ENCODE measurements at regions not wholly inside any gene's neighbourhood (a gene's known extent, or its start where the extent isn't known, plus 50 kb on each side); places are given as distances from the start of the nearest gene placed in this dataset.

GRCh38 chr22:48434868-48435250 is 1392.8 kb downstream of the BRD1 start:
- no peak for DNase-seq

DNA sequence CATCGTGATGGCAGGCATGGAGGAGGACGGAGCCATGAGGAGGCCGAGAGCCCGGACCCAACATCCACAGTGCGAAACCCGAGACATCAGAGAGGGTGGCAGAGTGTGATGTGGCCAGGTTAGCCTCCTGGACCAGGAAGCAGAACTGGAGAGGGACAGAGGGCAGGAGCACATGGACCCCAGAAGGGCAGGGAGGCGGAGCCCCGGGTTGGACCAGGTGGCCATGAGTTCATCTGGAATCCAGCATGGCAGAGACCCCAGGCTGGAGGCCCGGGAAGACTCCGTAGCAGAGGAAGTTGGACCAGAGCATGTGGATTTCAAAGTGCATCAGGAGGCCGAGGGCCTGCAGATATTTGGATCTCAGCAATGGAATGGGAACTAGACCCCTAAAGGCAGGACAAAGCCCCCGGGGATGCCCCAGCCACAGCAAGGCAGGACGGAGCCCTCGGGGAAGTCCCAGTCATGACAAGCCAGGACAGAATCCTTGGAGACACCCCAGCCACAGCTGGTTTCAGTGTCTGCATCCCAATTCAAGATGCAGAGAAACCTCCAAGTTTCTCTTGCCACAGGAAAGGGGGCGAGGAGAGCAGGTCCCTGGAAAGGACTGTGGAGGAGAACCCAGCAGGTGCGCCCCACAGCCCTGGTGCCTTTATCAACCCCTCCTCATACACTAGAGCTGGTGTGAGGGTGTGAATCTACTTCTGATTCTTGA is 1393.4 kb downstream of the BRD1 start:
- DNase-seq, result no peak

- DNase-seq, result no peak
These were observed 1394.0 kb downstream of the BRD1 start for GRCh38 chr22:48433647-48434046.

- no peak for DNase-seq
These were observed 1394.7 kb downstream of the BRD1 start for GRCh38 chr22:48432781-48433518.

- no peak for DNase-seq
These were observed 1395.9 kb downstream of the BRD1 start for GRCh38 chr22:48431536-48432315.

- DNase-seq, result no peak
These were observed 1396.7 kb downstream of the BRD1 start for GRCh38 chr22:48431014-48431413.

DNA sequence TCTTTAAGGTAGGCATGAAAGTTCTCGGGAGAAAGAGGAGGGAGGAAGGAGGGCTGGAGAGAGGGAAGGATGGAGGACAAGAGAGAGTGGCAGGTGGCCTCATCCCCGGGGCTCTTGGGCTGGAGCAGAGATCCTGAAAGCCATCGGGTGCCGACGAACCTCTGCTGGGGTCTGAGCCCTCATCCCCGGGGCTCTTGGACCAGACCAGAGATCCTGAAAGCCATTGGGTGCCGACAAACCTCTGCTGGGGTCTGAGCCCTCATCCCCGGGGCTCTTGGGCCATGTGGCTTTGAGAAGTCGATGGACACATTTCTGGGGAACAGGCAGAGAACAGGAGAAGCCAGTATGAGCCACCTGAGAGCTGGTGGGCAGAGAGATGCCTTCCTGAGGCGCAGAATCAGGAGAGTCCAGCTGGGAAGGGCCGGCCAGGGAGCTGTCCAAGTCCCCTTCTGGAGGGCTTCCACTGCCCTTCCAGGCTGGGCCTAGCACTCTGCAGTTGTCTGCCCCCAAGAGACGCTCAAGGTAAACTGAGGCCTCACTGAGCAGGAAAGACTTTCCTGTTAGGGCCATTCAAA is 1398.1 kb downstream of the BRD1 start:
- DNase-seq, result no peak

DNA sequence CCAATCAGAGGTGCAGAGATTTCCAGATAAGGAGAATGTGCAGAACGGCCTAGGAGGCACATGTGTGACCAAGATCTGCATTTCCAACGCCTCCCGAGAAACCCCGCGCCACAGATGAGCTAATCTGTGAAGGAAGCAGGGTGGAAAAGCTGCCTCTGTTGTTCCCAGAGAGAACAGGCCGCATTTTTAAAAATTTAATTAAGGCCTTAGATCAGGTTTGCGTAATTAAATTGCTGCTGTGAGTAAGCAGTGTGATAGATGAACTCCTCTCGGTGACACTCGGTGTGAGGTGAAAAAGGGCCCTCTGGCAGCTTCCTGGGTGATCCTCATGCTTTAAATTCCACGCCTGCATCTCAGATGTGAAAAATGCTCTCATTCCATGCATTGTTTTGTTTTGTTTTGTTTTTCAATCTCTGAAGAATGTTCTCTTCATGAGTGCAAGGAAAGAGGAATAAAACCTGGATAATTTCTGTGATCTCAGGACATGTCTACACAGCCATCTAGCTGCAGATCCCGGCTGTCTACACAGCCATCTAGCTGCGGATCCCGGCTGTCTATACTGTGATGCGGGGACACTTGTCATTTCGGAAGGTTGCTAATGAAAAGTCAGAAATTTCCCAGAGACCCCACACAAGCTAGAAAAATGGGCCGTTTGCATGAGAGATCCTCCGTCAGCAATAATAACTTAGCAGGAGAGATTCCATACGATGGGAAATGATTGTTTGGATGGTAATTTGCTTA is 1398.9 kb downstream of the BRD1 start:
- no peak for DNase-seq

DNA sequence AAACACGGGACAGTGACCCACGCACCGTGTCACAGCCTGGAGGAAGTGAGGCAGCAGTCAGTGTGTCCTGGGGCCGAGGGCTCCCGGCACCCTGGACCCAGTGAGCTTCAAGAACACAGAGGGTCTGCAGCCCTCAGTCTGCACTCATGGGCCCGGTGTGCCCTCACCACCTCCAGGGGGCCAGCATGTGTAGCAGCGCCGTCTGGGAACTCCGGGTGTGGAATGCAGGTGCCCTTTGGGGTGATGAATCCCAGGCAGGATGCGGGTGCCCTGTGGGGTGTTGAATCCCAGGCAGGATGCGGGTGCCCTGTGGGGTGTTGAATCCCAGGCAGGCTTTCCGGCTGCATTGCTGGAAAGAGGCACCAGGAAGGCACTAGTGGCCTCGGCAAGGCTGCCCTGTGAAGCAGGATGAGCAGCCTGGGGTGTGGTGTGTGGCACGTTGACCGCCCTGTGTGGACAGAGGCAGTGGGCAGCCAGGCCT is 1399.9 kb downstream of the BRD1 start:
- DNase-seq, result no peak

DNA sequence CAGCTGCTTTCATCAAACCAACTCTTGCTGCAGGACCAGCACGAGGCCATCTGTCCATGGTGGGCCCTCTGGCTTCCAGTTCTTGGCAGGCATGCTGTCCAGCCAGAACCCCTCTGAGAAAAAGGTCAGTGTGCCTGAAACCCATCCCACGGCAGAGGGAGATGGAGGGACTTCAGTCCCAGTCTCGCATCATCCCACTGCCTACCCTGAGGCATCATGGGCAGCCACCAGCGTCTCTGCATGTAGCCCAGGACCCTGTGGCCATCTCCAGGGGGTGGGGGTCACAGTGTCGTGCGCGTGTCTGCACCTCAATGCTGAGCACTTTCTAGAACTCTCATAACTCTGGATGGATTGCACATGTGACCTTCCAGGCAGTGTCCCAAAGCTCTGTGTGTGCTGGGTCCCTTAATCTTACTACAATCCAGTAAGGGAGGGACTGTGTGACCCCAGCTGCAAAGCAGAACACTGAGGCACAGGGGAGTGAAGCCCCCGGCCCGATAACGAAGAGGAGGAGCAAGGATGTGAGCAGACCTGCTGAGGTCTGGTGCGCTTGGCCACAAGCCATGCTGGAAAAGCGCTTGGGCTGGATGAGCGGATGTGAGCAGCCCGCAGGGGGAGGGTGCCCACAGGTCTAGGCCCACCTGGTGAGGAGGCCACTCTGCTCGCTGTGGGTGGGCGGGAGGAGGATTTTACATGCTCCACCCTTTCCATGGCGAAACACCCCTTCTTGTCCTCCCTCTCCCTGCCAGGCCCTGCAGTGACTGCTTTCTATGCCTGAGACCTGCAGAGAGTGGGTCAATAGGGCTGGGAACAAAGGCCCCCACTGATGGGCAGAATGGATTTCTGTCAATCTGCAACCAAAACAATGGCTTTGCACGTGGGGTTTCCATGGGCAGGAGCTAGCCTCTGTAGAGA is 1401.0 kb downstream of the BRD1 start:
- no peak for DNase-seq

- DNase-seq, result no peak
These were observed 1402.0 kb downstream of the BRD1 start for GRCh38 chr22:48425641-48426040.

- DNase-seq, result no peak
These were observed 1402.6 kb downstream of the BRD1 start for GRCh38 chr22:48425091-48425506.

DNA sequence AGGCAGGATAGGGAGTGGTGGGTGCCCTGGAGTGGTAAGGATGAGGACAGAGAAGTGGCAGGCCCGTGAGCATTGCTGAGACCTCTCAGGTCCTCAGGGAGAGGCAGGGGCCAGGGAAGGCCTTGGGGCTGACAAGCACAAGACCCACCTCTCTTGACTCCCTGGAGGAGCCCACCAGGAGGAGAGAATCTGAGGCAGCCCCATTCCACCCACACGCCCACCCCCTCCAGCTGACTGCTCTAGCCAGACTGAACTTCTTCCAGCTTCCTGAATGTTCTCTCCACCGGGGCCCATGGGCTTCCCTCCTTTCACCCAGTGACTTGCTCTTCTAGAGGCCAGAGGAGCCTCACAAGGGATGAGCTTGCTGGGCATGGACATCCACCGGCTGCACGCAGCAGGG is 1403.0 kb downstream of the BRD1 start:
- DNase-seq, result no peak

- no peak for DNase-seq
These were observed 1403.5 kb downstream of the BRD1 start for GRCh38 chr22:48424201-48424627.

- no peak for DNase-seq
These were observed 1404.2 kb downstream of the BRD1 start for GRCh38 chr22:48423481-48423911.

DNA sequence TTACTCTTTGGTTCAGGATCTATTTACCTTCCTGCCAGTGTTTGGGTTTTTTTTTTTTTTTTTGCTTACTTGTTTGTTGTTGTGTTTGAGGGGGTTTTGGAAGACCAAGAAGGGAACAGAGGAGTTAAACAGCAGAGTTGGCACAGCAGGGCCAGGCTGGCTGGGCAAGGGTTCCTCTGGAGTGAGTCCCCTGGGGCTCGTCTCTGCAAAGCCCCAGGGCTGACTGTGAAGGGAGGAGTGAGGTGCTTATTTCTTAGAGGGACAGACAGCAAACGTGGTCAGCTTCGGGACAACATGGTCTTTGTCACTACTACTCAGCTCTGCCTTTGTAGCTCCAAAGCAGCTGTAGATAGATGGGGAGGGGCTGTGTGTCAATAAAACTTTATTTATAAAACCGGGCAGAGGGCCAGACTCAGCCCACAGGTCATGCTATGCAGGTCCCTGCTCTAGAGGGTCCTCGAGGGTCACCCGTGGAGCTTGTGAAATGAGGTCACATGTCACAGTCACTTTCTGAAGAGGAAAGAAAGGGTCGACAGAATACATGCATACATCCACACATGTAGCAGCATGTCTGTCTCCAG is 1404.7 kb downstream of the BRD1 start:
- no peak for DNase-seq

- no peak for DNase-seq
These were observed 1408.8 kb downstream of the BRD1 start for GRCh38 chr22:48418831-48419230.

DNA sequence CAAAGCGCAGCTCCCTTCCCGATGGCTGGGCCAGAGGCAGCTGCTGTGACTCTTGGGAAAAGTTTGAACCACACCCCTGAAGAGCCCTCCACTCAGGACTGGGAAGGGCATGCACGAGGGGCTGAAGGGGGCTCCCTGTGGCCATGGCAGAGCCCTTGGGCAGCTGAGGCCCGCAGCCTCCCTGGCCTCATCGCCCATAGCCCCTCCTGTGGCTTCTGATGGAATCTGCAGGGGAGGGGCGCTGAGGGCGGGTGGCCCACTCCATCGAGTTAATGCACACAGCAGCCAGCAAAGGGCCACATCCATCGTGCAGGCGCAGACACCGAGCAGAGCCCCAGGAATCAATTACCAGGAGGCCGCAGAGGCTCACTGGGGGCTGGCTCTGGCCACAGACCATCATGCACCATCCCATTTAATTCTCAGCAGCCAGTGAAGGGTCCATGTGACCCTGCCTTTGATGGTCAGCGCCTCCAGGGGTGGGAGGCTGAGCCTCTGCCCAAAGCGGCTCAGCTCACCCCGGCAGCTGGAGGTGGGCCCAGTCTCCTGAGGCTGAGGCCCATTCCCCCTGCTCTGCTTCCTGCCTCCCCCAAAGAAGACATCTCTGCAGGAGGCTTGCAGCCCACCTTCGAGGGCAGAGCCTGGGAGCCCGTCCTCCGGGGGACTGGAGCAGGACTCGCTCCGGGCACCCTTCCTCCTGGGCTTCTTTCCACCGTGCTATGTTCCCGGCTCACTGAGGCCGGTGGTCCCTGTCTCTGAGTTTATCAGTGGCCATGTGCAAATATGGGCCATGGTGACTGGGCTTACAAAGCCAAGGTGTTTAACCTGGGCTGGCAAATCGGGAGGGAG is 1410.2 kb downstream of the BRD1 start:
- no peak for DNase-seq
